ENCODE measurements at regions not wholly inside any gene's neighbourhood (a gene's known extent, or its start where the extent isn't known, plus 50 kb on each side); places are given as distances from the start of the nearest gene placed in this dataset.

- TF ChIP-seq TAF1 (IDR thresholded peaks at IDR 0.05; ENCODE audit: low read depth) = no peak
- TF ChIP-seq POLR2AphosphoS5 (IDR thresholded peaks at IDR 0.05) = no peak
- no peak for TF ChIP-seq CTCF (IDR thresholded peaks at IDR 0.05; ENCODE audit: poor library complexity, severe bottlenecking)
- no peak for TF ChIP-seq EZH2 (IDR thresholded peaks at IDR 0.05; ENCODE audit: borderline replicate concordance, insufficient read depth, low read length, poor library complexity, severe bottlenecking)
These were observed 157.6 kb downstream of the PDGFRA start for GRCh38 chr4:54386693-54387092.

Measured in neural cell (in vitro differentiated cells).